SK-N-SH (cell line): ENCODE measurements at regions not wholly inside any gene's neighbourhood (a gene's known extent, or its start where the extent isn't known, plus 50 kb on each side); places are given as distances from the start of the nearest gene placed in this dataset.
A peak's percentile ranks its signal among the peaks of the same experiment; 100 is the strongest.

Source experiments
- CTCF ChIA-PET: fragments of 300-600, 350-600 bp; formaldehyde crosslinking; extraction: SDS; loops from one replicate; lab custom pipeline; 2021; lab: Yijun Ruan, JAX
- POLR2A ChIA-PET: fragments of 350-600 bp; sonication (Branson Sonifier 250); formaldehyde crosslinking; extraction: SDS; loops from one replicate; lab custom pipeline; 2020; ENCODE audit warnings: antibody characterized with exemption, inconsistent platforms; lab: Yijun Ruan, JAX
- DNase-seq: peaks from one replicate; pipeline ENCODE4 v3.0.0; 2012
- H2AFZ ChIP-seq: fragments of 200-600 bp; sonication (generic); 2 replicates; pipeline ENCODE4 v1.8.1; 2016; ENCODE audit warnings: antibody characterized with exemption, mild to moderate bottlenecking, low read depth
- H3F3A ChIP-seq: fragments of 200-600 bp; sonication (generic); replicated peaks from 2 replicates; pipeline ENCODE3; 2016; ENCODE audit warnings: antibody characterized with exemption, mild to moderate bottlenecking; ENCODE audit not compliant: insufficient read depth
- H3K27ac ChIP-seq, 2 experiments: fragments of 200-500 bp in 1 of 2; fragments of 200-600 bp in 1 of 2; sonication (Bioruptor generic) in 1 of 2; sonication (generic), shearing (Covaris generic) in 1 of 2; 2 replicates each; pipeline versions ENCODE4 v1.5.1 to v1.6.1; 2014 to 2016; ENCODE audit warnings: low read depth in 2 of 2, inconsistent platforms in 1 of 2, low read length in 1 of 2, mild to moderate bottlenecking in 1 of 2, mixed read lengths in 1 of 2
- H3K27me3 ChIP-seq: fragments of 200-600 bp; sonication (generic), shearing (Covaris generic); 2 replicates; pipeline ENCODE4 v1.6.1; 2016; ENCODE audit warnings: mixed run types; ENCODE audit not compliant: insufficient read depth
- H3K36me3 ChIP-seq, 2 experiments: fragments of 200-500 bp in 1 of 2; fragments of 200-600 bp in 1 of 2; sonication (Bioruptor generic) in 1 of 2; sonication (generic) in 1 of 2; replicated peaks in 1 of 2; 2 replicates each; pipeline versions ENCODE3 to v1.5.1; 2014 to 2016; ENCODE audit warnings: low read length in 1 of 2, mild to moderate bottlenecking in 1 of 2; ENCODE audit not compliant: insufficient read depth in 2 of 2, control insufficient read depth in 1 of 2
- H3K4me1 ChIP-seq, 2 experiments: fragments of 200-500 bp in 1 of 2; fragments of 200-600 bp in 1 of 2; sonication (Bioruptor generic) in 1 of 2; sonication (generic), shearing (Covaris generic) in 1 of 2; 2 replicates each; pipeline versions ENCODE4 v1.5.1 to v1.6.1; 2014 to 2016; ENCODE audit warnings: low read depth in 1 of 2, low read length in 1 of 2, mixed run types in 1 of 2; ENCODE audit not compliant: insufficient read depth in 2 of 2, control insufficient read depth in 1 of 2
- H3K4me2 ChIP-seq: fragments of 200-600 bp; sonication (generic), shearing (Covaris generic); 2 replicates; pipeline ENCODE4 v1.6.1; 2017; ENCODE audit warnings: mixed run types
- H3K4me3 ChIP-seq, 2 experiments: fragments of 200-500 bp in 1 of 2; fragments of 200-600 bp in 1 of 2; sonication (Bioruptor generic) in 1 of 2; sonication (generic), shearing (Covaris generic) in 1 of 2; 2 replicates each; pipeline versions ENCODE4 v1.5.1 to v1.8.1; 2014 to 2016; ENCODE audit warnings: low read depth in 2 of 2, inconsistent platforms in 1 of 2, low read length in 1 of 2, mild to moderate bottlenecking in 1 of 2, mixed read lengths in 1 of 2, moderate library complexity in 1 of 2
- H3K79me2 ChIP-seq: fragments of 200-600 bp; sonication (generic); 2 replicates; pipeline ENCODE4 v1.8.1; 2017; ENCODE audit warnings: mild to moderate bottlenecking; ENCODE audit not compliant: insufficient read depth
- H3K9ac ChIP-seq: fragments of 200-600 bp; sonication (generic); 2 replicates; pipeline ENCODE4 v1.6.1; 2017; ENCODE audit warnings: mixed run types
- H3K9me2 ChIP-seq: fragments of 200-600 bp; sonication (generic); 2 replicates; pipeline ENCODE4 v1.6.1; 2017; ENCODE audit warnings: mixed run types
- H3K9me3 ChIP-seq: fragments of 200-600 bp; sonication (generic); 2 replicates; pipeline ENCODE4 v1.6.1; 2017; ENCODE audit warnings: mixed run types, mild to moderate bottlenecking, moderate library complexity
- H4K20me1 ChIP-seq: fragments of 200-600 bp; sonication (generic); 2 replicates; pipeline ENCODE4 v1.6.1; 2017; ENCODE audit warnings: mild to moderate bottlenecking, mixed run types; ENCODE audit not compliant: insufficient read depth
- CTCF ChIP-seq: fragments of 200-600 bp; sonication (generic); IDR thresholded peaks from 2 replicates; pipeline ENCODE4 v1.6.1; 2017; ENCODE audit warnings: antibody characterized with exemption, mild to moderate bottlenecking, moderate library complexity
- EP300 ChIP-seq, 2 experiments: IDR thresholded peaks; 2 replicates each; pipeline versions ENCODE4 v1.4.0 to v1.6.1; 2012; ENCODE audit warnings: borderline replicate concordance in 1 of 2, low read depth in 1 of 2, low read length in 1 of 2
- FOXJ3 ChIP-seq: sonication (generic); formaldehyde crosslinking; IDR thresholded peaks from 2 replicates; pipeline ENCODE4 v1.5.1; 2020; ENCODE audit warnings: mild to moderate bottlenecking, missing genetic modification reagents
- GATA2 ChIP-seq: sonication (generic); formaldehyde crosslinking; IDR thresholded peaks from 2 replicates; pipeline ENCODE4 v1.5.0; 2020; ENCODE audit warnings: mild to moderate bottlenecking, missing genetic modification reagents
- IRF3 ChIP-seq: fragments of 150-350 bp; IDR thresholded peaks from 2 replicates; pipeline ENCODE4 v1.6.1; 2016; ENCODE audit warnings: mild to moderate bottlenecking, low read depth, low read length
- MAX ChIP-seq: IDR thresholded peaks from 2 replicates; pipeline ENCODE4 v1.4.0; 2012; ENCODE audit warnings: low read depth
- MEF2A ChIP-seq: IDR thresholded peaks from 2 replicates; pipeline ENCODE4 v1.4.0; 2012; ENCODE audit warnings: low read depth, borderline replicate concordance
- MXI1 ChIP-seq: IDR thresholded peaks from 2 replicates; pipeline ENCODE4 v1.6.1; 2012; ENCODE audit warnings: mild to moderate bottlenecking, low read depth, low read length, improper control_type of control experiment
- NFIC ChIP-seq: IDR thresholded peaks from 2 replicates; pipeline ENCODE4 v1.4.0; 2012; ENCODE audit warnings: borderline replicate concordance
- NRF1 ChIP-seq: IDR thresholded peaks from 2 replicates; pipeline ENCODE4 v1.6.1; 2012; ENCODE audit warnings: low read depth, mild to moderate bottlenecking, low read length
- POLR2AphosphoS5 ChIP-seq: IDR thresholded peaks from 2 replicates; pipeline ENCODE4 v1.6.1; 2012; ENCODE audit warnings: low read depth, low read length
- RXRA ChIP-seq: IDR thresholded peaks from 2 replicates; pipeline ENCODE4 v1.4.0; 2012; ENCODE audit warnings: low read depth, mild to moderate bottlenecking, borderline replicate concordance
- SMC3 ChIP-seq: IDR thresholded peaks from 2 replicates; pipeline ENCODE4 v1.6.1; 2012; ENCODE audit warnings: low read depth, low read length, improper control_type of control experiment
- YY1 ChIP-seq: IDR thresholded peaks from 2 replicates; pipeline ENCODE4 v1.4.0; 2012; ENCODE audit warnings: low read depth, mild to moderate bottlenecking
- ZBTB33 ChIP-seq: IDR thresholded peaks from 2 replicates; pipeline ENCODE4 v1.4.0; 2012; ENCODE audit warnings: low read depth, borderline replicate concordance
- WGBS: methylation state at CpG from one replicate; pipeline ENCODE4 v1.1.6; 2017; ENCODE audit warnings: low lambda C conversion rate; 5-methylcytosine and 5-hydroxymethylcytosine counted together

GRCh38 chr6:140353536-140353935 lies 979.1 kb upstream of the CITED2 start (continued):
- no peak for TF ChIP-seq POLR2AphosphoS5
- TF ChIP-seq NRF1 = no peak
- no peak for TF ChIP-seq MEF2A

- Histone ChIP-seq H3K9me3 (no peaks in the 10 kb centered on the region), H3K4me2 (no peak overlapping the region), H3K27me3 (no peaks in the 10 kb centered on the region), H3K79me2 (no peaks in the 10 kb centered on the region), H3F3A (peaks cover 14% of the 10 kb centered on the region), H3K9ac (no peak overlapping the region), H3K27ac (no peak overlapping the region), H3K4me1 (0 out of 4 replicates have a peak, but pooled peaks cover 0 to 3% of the 10 kb centered on the region in 2 experiments), H4K20me1 (no peaks in the 10 kb centered on the region), H3K4me3 (no peak overlapping the region), H3K9me2 (no peaks in the 10 kb centered on the region), H2AFZ (peak overlapping the region; percentile 45; the same call in 1 of the 2 replicates), H3K36me3 (no peaks in the 10 kb centered on the region)
- ChIA-PET CTCF (no interaction called here), POLR2A (no interaction called here)
- no peak for DNase-seq
- 85% methylated on average over 5 of the region's 5 CpGs for WGBS
- TF ChIP-seq SMC3 = no peak
- no peak for TF ChIP-seq GATA2 (CRISPR knock-in tag)
- no peak for TF ChIP-seq EP300 (IDR thresholded peaks at IDR 0.05; ENCODE audit: borderline replicate concordance in 1 of 2, low read depth in 1 of 2, low read length in 1 of 2)
- no peak for TF ChIP-seq MXI1
- no peak for TF ChIP-seq RXRA
- no peak for TF ChIP-seq MAX
- TF ChIP-seq NRF1 = no peak
- no peak for TF ChIP-seq CTCF
- no peak for TF ChIP-seq FOXJ3 (CRISPR knock-in tag)
- TF ChIP-seq ZBTB33 = no peak
Measured at GRCh38 chr6:140346428-140346827, 972.0 kb upstream of the CITED2 start.

GRCh38 chr6:140345935-140346334 lies 971.5 kb upstream of the CITED2 start:
- CTCF ChIA-PET = no interaction called here
- H3K9me3 ChIP-seq = no peaks in the 10 kb centered on the region; the same call in 1 of the 2 replicates
- no peak overlapping the region for H3K9ac ChIP-seq
- no peaks in the 10 kb centered on the region for H4K20me1 ChIP-seq
- H3K4me2 ChIP-seq = no peak overlapping the region
- H3K79me2 ChIP-seq = no peaks in the 10 kb centered on the region
- no peaks in the 10 kb centered on the region for H3K36me3 ChIP-seq
- H2AFZ ChIP-seq = 0 out of 2 replicates have a peak overlapping the region, but pooled peaks have one; percentile 45
- peaks cover 14% of the 10 kb centered on the region for H3F3A ChIP-seq
- WGBS = 75% methylated on average over 3 of the region's 3 CpGs
- POLR2A ChIA-PET = no interaction called here
- H3K9me2 ChIP-seq = no peaks in the 10 kb centered on the region
- no peak for DNase-seq
- no peak overlapping the region for H3K27ac ChIP-seq
- no peak overlapping the region for H3K4me3 ChIP-seq
- no peaks in the 10 kb centered on the region for H3K27me3 ChIP-seq
- H3K4me1 ChIP-seq = 0 out of 4 replicates have a peak, but pooled peaks cover 0 to 3% of the 10 kb centered on the region in 2 experiments
- no peak for TF ChIP-seq CTCF
- no peak for TF ChIP-seq YY1
- no peak for TF ChIP-seq IRF3
- no peak for TF ChIP-seq NFIC
- TF ChIP-seq ZBTB33 = no peak
